GM23338 (cell line): ENCODE measurements at regions not wholly inside any gene's neighbourhood (a gene's known extent, or its start where the extent isn't known, plus 50 kb on each side); places are given as distances from the start of the nearest gene placed in this dataset.

Experiments
- ETS1 ChIP-seq: IDR thresholded peaks from 2 replicates; pipeline ENCODE4 v1.6.1; 2016; ENCODE audit warnings: antibody characterized with exemption
- EZH2 ChIP-seq: fragments of 200-600 bp; sonication (generic); IDR thresholded peaks from one replicate; pipeline ENCODE4 v1.8.0; 2017; ENCODE audit warnings: antibody characterized with exemption, mild to moderate bottlenecking, low read depth; ENCODE audit not compliant: unreplicated experiment
- EZH2phosphoT487 ChIP-seq: fragments of 200-600 bp; sonication (generic); IDR thresholded peaks from one replicate; pipeline ENCODE4 v1.8.1; 2018; ENCODE audit warnings: antibody characterized with exemption; ENCODE audit not compliant: unreplicated experiment
- JUNB ChIP-seq: IDR thresholded peaks from one replicate; pipeline ENCODE4 v1.6.1; 2016; ENCODE audit warnings: antibody characterized with exemption; ENCODE audit not compliant: unreplicated experiment
- POLR2AphosphoS5 ChIP-seq: IDR thresholded peaks from 2 replicates; pipeline ENCODE4 v1.6.1; 2016; ENCODE audit warnings: antibody characterized with exemption, low read depth
- REST ChIP-seq: IDR thresholded peaks from one replicate; pipeline ENCODE4 v1.6.1; 2018; ENCODE audit warnings: antibody characterized with exemption; ENCODE audit not compliant: unreplicated experiment
- TF ChIP-seq, protein P1 (sequence below), 2 experiments: fragments of 200-600 bp in 1 of 2; sonication (generic) in 1 of 2; conservative IDR thresholded peaks; 2 replicates each; pipeline versions ENCODE4 v1.5.1 to v1.6.1; 2016 to 2017; ENCODE audit warnings: antibody characterized with exemption in 2 of 2, low read depth in 2 of 2, mild to moderate bottlenecking in 2 of 2, moderate library complexity in 1 of 2

DNA sequence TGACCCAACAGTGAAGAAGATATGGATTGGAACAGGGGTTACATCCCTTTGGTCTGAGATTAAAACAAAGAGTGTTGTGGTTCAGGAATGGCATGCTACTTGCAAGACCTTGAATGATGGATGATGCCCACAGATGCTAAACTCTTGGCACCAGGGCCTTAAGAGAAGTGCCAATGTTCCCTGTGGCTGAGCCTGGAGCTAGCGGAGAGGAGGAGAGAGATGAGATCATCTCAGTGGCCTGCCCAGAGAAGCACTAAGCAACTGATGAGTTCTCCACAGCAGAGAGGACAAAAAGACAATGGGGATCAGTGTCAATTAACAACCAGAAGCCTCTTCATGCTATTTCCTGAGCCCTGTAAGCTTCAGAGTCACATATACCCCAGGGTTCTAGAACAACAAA lies 97.8 kb downstream of the ELAPOR2 start:
- TF ChIP-seq JUNB (no peak), EZH2phosphoT487 (no peak), REST (no peak), ETS1 (no peak), EZH2 (no peak), POLR2AphosphoS5 (no peak)
- TF ChIP-seq, protein P1, sequence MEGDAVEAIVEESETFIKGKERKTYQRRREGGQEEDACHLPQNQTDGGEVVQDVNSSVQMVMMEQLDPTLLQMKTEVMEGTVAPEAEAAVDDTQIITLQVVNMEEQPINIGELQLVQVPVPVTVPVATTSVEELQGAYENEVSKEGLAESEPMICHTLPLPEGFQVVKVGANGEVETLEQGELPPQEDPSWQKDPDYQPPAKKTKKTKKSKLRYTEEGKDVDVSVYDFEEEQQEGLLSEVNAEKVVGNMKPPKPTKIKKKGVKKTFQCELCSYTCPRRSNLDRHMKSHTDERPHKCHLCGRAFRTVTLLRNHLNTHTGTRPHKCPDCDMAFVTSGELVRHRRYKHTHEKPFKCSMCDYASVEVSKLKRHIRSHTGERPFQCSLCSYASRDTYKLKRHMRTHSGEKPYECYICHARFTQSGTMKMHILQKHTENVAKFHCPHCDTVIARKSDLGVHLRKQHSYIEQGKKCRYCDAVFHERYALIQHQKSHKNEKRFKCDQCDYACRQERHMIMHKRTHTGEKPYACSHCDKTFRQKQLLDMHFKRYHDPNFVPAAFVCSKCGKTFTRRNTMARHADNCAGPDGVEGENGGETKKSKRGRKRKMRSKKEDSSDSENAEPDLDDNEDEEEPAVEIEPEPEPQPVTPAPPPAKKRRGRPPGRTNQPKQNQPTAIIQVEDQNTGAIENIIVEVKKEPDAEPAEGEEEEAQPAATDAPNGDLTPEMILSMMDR (conservative IDR thresholded peaks at IDR 0.05; ENCODE audit: low read depth in 2 of 2): no peak
